HCT116 (cell line): ENCODE measurements at regions not wholly inside any gene's neighbourhood (a gene's known extent, or its start where the extent isn't known, plus 50 kb on each side); places are given as distances from the start of the nearest gene placed in this dataset.

Experiments used
- ATAC-seq: fragments of 200-7000 bp; cut with Tn5 transposase; 2 replicates; pipeline ENCODE4 v1.9.1; 2020; ENCODE audit warnings: mild to moderate bottlenecking, moderate library complexity
- BruUV-seq: library from RNA; stranded (reverse); fragments of 400-500 nt; replicated peaks from 2 replicates; lab custom pipeline; 2021; lab: Mats Ljungman, UMichigan
- CTCF ChIA-PET: fragments of 300-600 bp; sonication (Branson Sonifier 250); formaldehyde crosslinking; loops from one replicate; lab custom pipeline; 2021; ENCODE audit warnings: antibody characterized with exemption; lab: Charles Lee
- POLR2A ChIA-PET: fragments of 300-600, 350-600 bp; sonication (Branson Sonifier 250); formaldehyde crosslinking; loops from one replicate; lab custom pipeline; 2021; ENCODE audit warnings: antibody characterized with exemption; lab: Charles Lee
- RAD21 ChIA-PET, 2 experiments: fragments of 300-600 bp; sonication (Branson Sonifier 250); formaldehyde crosslinking; loops; one replicate each; lab custom pipeline; 2023; ENCODE audit warnings: low total read pairs in 2 of 2; ENCODE audit not compliant: uncharacterized antibody in 2 of 2, unreplicated experiment in 2 of 2, low non-redundant PET in 1 of 2; lab: Charles Lee
- DNase-seq: peaks from one replicate; pipeline ENCODE4 v3.0.0-alpha.2; 2010; ENCODE audit warnings: low read depth, low spot score
- H2AFZ ChIP-seq: fragments of 200-600 bp; shearing (Covaris generic), sonication (generic); 2 replicates; pipeline ENCODE4 v1.6.1; 2017; ENCODE audit warnings: low read depth, mixed run types, mixed read lengths, antibody characterized with exemption, low read length; ENCODE audit not compliant: poor library complexity, severe bottlenecking
- H3K27ac ChIP-seq: 2 replicates; pipeline ENCODE4 v1.5.1; 2012; ENCODE audit warnings: low read depth, low read length
- H3K27me3 ChIP-seq: fragments of 200-600 bp; sonication (generic); 2 replicates; pipeline ENCODE4 v1.6.1; 2016; ENCODE audit warnings: mixed run types, low read length, mixed read lengths; ENCODE audit not compliant: insufficient read depth
- H3K36me3 ChIP-seq, 2 experiments: fragments of 200-500 bp in 1 of 2; fragments of 200-600 bp in 1 of 2; sonication (Bioruptor generic) in 1 of 2; sonication (generic) in 1 of 2; 2 replicates each; pipeline versions ENCODE4 v1.5.1 to v1.6.1; 2014 to 2016; ENCODE audit warnings: low read length in 2 of 2, inconsistent platforms in 1 of 2, mixed read lengths in 1 of 2, mixed run types in 1 of 2; ENCODE audit not compliant: insufficient read depth in 2 of 2, control insufficient read depth in 1 of 2
- H3K4me1 ChIP-seq, 2 experiments: fragments of 200-600 bp in 1 of 2; sonication (generic) in 1 of 2; 2 replicates each; pipeline versions ENCODE4 v1.5.1 to v1.6.1; 2012 to 2017; ENCODE audit warnings: low read length in 2 of 2, inconsistent platforms in 1 of 2, mild to moderate bottlenecking in 1 of 2, mixed read lengths in 1 of 2, mixed run types in 1 of 2, moderate library complexity in 1 of 2; ENCODE audit not compliant: insufficient read depth in 2 of 2, control insufficient read depth in 1 of 2
- H3K4me2 ChIP-seq: fragments of 200-600 bp; sonication (generic); 2 replicates; pipeline ENCODE4 v1.6.1; 2017; ENCODE audit warnings: mixed run types, low read length, mixed read lengths
- H3K4me3 ChIP-seq, 2 experiments: fragments of 200-600 bp in 1 of 2; sonication (generic) in 1 of 2; replicated peaks in 1 of 2; 2 replicates each; pipeline ENCODE4 v1.5.1; 2011 to 2016; ENCODE audit warnings: low read length in 2 of 2, control low read depth in 1 of 2, low read depth in 1 of 2, mild to moderate bottlenecking in 1 of 2, mixed read lengths in 1 of 2, mixed run types in 1 of 2
- H3K79me2 ChIP-seq: fragments of 200-600 bp; sonication (generic); 2 replicates; pipeline ENCODE4 v1.6.1; 2017; ENCODE audit warnings: mild to moderate bottlenecking, mixed run types, low read length, moderate library complexity, mixed read lengths; ENCODE audit not compliant: insufficient read depth
- H3K9ac ChIP-seq: fragments of 200-600 bp; sonication (generic); 2 replicates; pipeline ENCODE4 v1.6.1; 2016; ENCODE audit warnings: low read length, mixed read lengths
- H3K9me2 ChIP-seq: fragments of 200-600 bp; sonication (generic), shearing (Covaris generic); 2 replicates; pipeline ENCODE4 v1.6.1; 2017; ENCODE audit warnings: mixed run types, mild to moderate bottlenecking, moderate library complexity; ENCODE audit not compliant: insufficient read depth
- H3K9me3 ChIP-seq, 2 experiments: fragments of 200-500 bp in 1 of 2; fragments of 200-600 bp in 1 of 2; sonication (Bioruptor generic) in 1 of 2; sonication (generic) in 1 of 2; 2 replicates each; pipeline ENCODE4 v1.6.1; 2014 to 2017; ENCODE audit warnings: low read length in 2 of 2, mixed read lengths in 2 of 2, inconsistent platforms in 1 of 2, low read depth in 1 of 2, mild to moderate bottlenecking in 1 of 2, mixed run types in 1 of 2, moderate library complexity in 1 of 2; ENCODE audit not compliant: control insufficient read depth in 1 of 2, insufficient read depth in 1 of 2
- H4K20me1 ChIP-seq: fragments of 200-600 bp; sonication (generic), shearing (Covaris generic); 2 replicates; pipeline ENCODE4 v1.6.1; 2017; ENCODE audit warnings: mixed run types, mild to moderate bottlenecking, moderate library complexity; ENCODE audit not compliant: insufficient read depth
- EGR1 ChIP-seq: IDR thresholded peaks from 2 replicates; pipeline ENCODE4 v1.6.1; 2012; ENCODE audit warnings: low read depth
- EZH2 ChIP-seq: fragments of 200-600 bp; sonication (generic); IDR thresholded peaks from 2 replicates; pipeline ENCODE4 v1.6.1; 2017; ENCODE audit warnings: antibody characterized with exemption, mixed run types
- EZH2phosphoT487 ChIP-seq: fragments of 200-600 bp; IDR thresholded peaks from 2 replicates; pipeline ENCODE4 v1.6.1; 2018; ENCODE audit warnings: antibody characterized with exemption, borderline replicate concordance
- SIN3A ChIP-seq: IDR thresholded peaks from 2 replicates; pipeline ENCODE4 v1.6.1; 2012; ENCODE audit warnings: low read depth
- SP1 ChIP-seq: IDR thresholded peaks from 2 replicates; pipeline ENCODE4 v1.6.1; 2012; ENCODE audit warnings: low read depth
- ZFX ChIP-seq: fragments of 450-650 bp; IDR thresholded peaks from 2 replicates; pipeline ENCODE4 v1.6.1; 2017
- intact Hi-C: fragments of 100-400 bp; cut with micrococcal nuclease; formaldehyde crosslinking; loops from 2 replicates; pipeline ENCODE4 v1.10.0; 2022
- TF ChIP-seq, protein P1 (sequence below): IDR thresholded peaks from 2 replicates; pipeline ENCODE4 v1.6.1; 2012; ENCODE audit warnings: low read depth

DNA sequence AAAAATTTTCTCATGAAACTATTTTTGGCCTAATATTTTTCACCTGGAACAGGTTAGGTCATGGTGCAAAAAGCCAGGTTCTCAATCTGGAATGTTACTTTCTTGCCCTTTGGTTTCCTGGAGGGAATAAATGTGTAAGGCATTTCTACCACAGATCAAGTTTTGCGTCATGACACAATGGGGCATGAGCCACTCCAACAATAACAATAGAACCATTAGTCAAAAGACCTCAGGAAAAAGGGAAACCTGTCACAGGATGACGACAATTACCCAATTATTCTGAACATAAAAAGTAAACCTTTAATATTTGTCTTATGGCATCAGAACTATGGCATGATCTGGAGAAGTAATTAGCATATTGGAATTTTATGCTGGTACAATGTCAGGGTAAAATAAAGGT, 88.2 kb upstream of the HNRNPA3 start:
- POLR2A ChIA-PET = no interaction called here

DNA sequence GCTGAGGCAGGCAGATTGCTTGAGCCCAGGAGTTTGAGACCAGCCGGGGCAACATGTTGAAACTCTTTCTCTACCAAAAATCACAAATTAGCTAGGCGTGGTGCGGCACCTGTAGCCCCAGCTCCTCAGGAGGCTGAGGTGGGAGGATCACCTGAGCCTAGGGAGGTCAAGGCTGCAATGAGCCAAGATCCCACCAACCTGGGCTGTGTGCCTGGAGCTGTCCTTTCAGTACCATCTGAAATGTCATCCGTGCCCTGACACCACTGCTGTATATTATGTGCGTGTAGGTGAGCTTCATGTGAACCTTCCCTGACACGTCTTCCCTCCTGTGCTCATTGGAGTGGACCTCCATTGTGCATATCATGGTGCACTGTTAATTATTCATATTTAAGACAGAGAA, 84.8 kb upstream of the HNRNPA3 start:
- Histone ChIP-seq H4K20me1 (no peaks in the 10 kb centered on the region), H3K9ac (no peak overlapping the region), H3K27me3 (no peaks in the 10 kb centered on the region; the same call in 1 of the 2 replicates), H3K9me2 (no peaks in the 10 kb centered on the region), H3K4me1 (no peaks in the 10 kb centered on the region), H3K36me3 (no peaks in the 10 kb centered on the region), H3K9me3 (no peaks in the 10 kb centered on the region), H3K4me3 (no peak overlapping the region), H3K79me2 (no peaks in the 10 kb centered on the region), H2AFZ (no peak overlapping the region), H3K27ac (no peak overlapping the region), H3K4me2 (no peak overlapping the region)
- ATAC-seq = no peak
- no TSS peak for BruUV-seq
- DNase-seq = no peak
- intact Hi-C loops = no loop called here
- RAD21 ChIA-PET = no interaction called here
- no peak for TF ChIP-seq SP1
- no peak for TF ChIP-seq EZH2phosphoT487
- TF ChIP-seq, protein P1, sequence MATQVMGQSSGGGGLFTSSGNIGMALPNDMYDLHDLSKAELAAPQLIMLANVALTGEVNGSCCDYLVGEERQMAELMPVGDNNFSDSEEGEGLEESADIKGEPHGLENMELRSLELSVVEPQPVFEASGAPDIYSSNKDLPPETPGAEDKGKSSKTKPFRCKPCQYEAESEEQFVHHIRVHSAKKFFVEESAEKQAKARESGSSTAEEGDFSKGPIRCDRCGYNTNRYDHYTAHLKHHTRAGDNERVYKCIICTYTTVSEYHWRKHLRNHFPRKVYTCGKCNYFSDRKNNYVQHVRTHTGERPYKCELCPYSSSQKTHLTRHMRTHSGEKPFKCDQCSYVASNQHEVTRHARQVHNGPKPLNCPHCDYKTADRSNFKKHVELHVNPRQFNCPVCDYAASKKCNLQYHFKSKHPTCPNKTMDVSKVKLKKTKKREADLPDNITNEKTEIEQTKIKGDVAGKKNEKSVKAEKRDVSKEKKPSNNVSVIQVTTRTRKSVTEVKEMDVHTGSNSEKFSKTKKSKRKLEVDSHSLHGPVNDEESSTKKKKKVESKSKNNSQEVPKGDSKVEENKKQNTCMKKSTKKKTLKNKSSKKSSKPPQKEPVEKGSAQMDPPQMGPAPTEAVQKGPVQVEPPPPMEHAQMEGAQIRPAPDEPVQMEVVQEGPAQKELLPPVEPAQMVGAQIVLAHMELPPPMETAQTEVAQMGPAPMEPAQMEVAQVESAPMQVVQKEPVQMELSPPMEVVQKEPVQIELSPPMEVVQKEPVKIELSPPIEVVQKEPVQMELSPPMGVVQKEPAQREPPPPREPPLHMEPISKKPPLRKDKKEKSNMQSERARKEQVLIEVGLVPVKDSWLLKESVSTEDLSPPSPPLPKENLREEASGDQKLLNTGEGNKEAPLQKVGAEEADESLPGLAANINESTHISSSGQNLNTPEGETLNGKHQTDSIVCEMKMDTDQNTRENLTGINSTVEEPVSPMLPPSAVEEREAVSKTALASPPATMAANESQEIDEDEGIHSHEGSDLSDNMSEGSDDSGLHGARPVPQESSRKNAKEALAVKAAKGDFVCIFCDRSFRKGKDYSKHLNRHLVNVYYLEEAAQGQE = peak; percentile 34
- POLR2A ChIA-PET = no interaction called here
- CTCF ChIA-PET = no interaction called here

More for the DNA sequence above, 88.2 kb upstream of the HNRNPA3 start:
- no peaks in the 10 kb centered on the region for H3K4me1 ChIP-seq
- no peak overlapping the region for H3K27ac ChIP-seq
- ATAC-seq (no peak), DNase-seq (no peak)
- ChIA-PET RAD21 (no interaction called here), CTCF (no interaction called here)
- no peaks in the 10 kb centered on the region for H3K9me2 ChIP-seq
- H3K27me3 ChIP-seq = no peaks in the 10 kb centered on the region; the same call in 1 of the 2 replicates
- no peaks in the 10 kb centered on the region for H4K20me1 ChIP-seq
- intact Hi-C loops = no loop called here
- no peak overlapping the region for H3K4me3 ChIP-seq
- no peak for TF ChIP-seq SIN3A
- no peak for TF ChIP-seq ZFX
- TF ChIP-seq EZH2 = no peak
- TF ChIP-seq EGR1 = no peak
- H3K36me3 ChIP-seq = no peaks in the 10 kb centered on the region
- H3K9me3 ChIP-seq = no peaks in the 10 kb centered on the region
- no TSS peak for BruUV-seq
- H3K9ac ChIP-seq = no peak overlapping the region
- H3K4me2 ChIP-seq = no peak overlapping the region
- no peaks in the 10 kb centered on the region for H3K79me2 ChIP-seq
- no peak overlapping the region for H2AFZ ChIP-seq
